Psoas muscle (tissue), 7 donors: ENCODE measurements at regions not wholly inside any gene's neighbourhood (a gene's known extent, or its start where the extent isn't known, plus 50 kb on each side); places are given as distances from the start of the nearest gene placed in this dataset.
"Not testable (repeated sequence)": the region's sequence is repeated elsewhere in the genome, so short reads cannot be mapped to it uniquely, and the experiment has no call there.

Source experiments
- ATAC-seq, 4 donors: fragments of 200-7000 bp; cut with Tn5 transposase; one replicate each; pipeline ENCODE4 v1.9.1; 2020; ENCODE audit warnings: moderate library complexity in 3 of 4, mild to moderate bottlenecking in 2 of 4
- DNase-seq, 2 donors: peaks; one replicate each; pipeline ENCODE4 v3.0.0-alpha.2; 2020
- H3K27ac ChIP-seq: fragments of 200-600 bp; one replicate; pipeline ENCODE4 v1.8.0; 2022
- H3K27me3 ChIP-seq, 3 donors: fragments of 200-600 bp in 1 of 3; one replicate each; pipeline versions ENCODE4 v1.6.1 to v1.8.0; 2013 to 2022; ENCODE audit warnings: low read length in 2 of 3, mild to moderate bottlenecking in 2 of 3, moderate library complexity in 1 of 3; ENCODE audit not compliant: insufficient read depth in 3 of 3
- H3K36me3 ChIP-seq, 2 donors: fragments of 200-600 bp in 1 of 2; one replicate each; pipeline versions ENCODE4 v1.6.1 to v1.8.0; 2013 to 2022; ENCODE audit warnings: low read depth in 1 of 2, mild to moderate bottlenecking in 1 of 2, moderate library complexity in 1 of 2; ENCODE audit not compliant: insufficient read depth in 1 of 2
- H3K4me1 ChIP-seq: fragments of 200-600 bp; one replicate; pipeline ENCODE4 v1.8.0; 2022
- H3K4me3 ChIP-seq: fragments of 200-600 bp; one replicate; pipeline ENCODE4 v1.8.0; 2022; ENCODE audit warnings: mild to moderate bottlenecking
- H3K9me3 ChIP-seq: fragments of 200-600 bp; one replicate; pipeline ENCODE4 v1.8.0; 2022
- CTCF ChIP-seq: fragments of 200-600 bp; IDR thresholded peaks from one replicate; pipeline ENCODE4 v1.8.0; 2022; ENCODE audit warnings: antibody characterized with exemption
- WGBS, 3 donors: extraction: QIAGEN DNeasy Blood & Tissue Kit; methylation state at CpG; one replicate each; pipeline versions ENCODE4 v1.1.6 to v1.1.7; 2013; 5-methylcytosine and 5-hydroxymethylcytosine counted together
- intact Hi-C, 2 donors: fragments of 100-400 bp; cut with DNase I; formaldehyde crosslinking; loops; one replicate each; pipeline versions ENCODE4 v1.11.0 to v1.14.2; 2022
- donor health status: healthy with polysubstance abuse.
- donor health status: DM: no; HTN: no; CAD: no; lungs with moderate emphysema.
- donor health status: Bipolar disorder and iron deficiency.
- donor health status: healthy.
- donor health status: DM: yes; HTN: yes; CAD: no.
- donor health status: DM: no; HTN: no; CAD: no.
- donor health status: DM: yes; HTN: yes; CAD: no.

GRCh38 chr17:71503710-71504465 is 616.9 kb upstream of the SOX9 start:
- ATAC-seq (no peak), DNase-seq (no peak)
- Histone ChIP-seq H3K36me3 (no peaks in the 10 kb centered on the region), H3K9me3 (no peaks in the 10 kb centered on the region), H3K4me1 (no peaks in the 10 kb centered on the region), H3K4me3 (no peak overlapping the region), H3K27me3 (no peaks in the 10 kb centered on the region), H3K27ac (no peak overlapping the region)
- intact Hi-C loops: no loop called here
- WGBS, 3 donors: 49 to 63% (median 59%) methylated on average over 6 of the region's 6 CpGs
- no peak for TF ChIP-seq CTCF

DNA sequence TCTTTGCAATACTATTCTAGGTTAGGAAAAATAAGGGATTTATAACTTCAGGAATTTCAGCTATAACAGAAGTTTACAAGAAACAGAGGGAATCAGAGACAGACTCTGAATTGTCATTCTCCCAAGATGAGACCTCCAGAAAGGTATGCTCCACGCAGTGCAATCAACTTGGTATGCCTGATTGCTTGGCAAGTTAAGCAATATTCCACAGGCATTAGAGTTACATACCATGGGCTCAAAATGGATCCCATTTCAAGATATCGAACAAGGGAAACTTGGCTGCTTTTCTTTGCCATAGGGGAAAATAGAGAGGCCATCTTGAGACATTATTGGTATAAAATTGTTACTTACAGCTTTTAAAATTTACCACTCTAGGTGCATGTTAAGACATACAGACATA is 615.6 kb upstream of the SOX9 start:
- no peaks in the 10 kb centered on the region for H3K4me1 ChIP-seq
- DNase-seq: no peak
- H3K27me3 ChIP-seq: no peaks in the 10 kb centered on the region
- WGBS, 3 donors: 42 to 54% (median 46%) methylated on average over 2 of the region's 2 CpGs
- ATAC-seq: no peak
- H3K9me3 ChIP-seq: no peaks in the 10 kb centered on the region
- intact Hi-C loops: no loop called here
- no peak overlapping the region for H3K4me3 ChIP-seq
- no peaks in the 10 kb centered on the region for H3K36me3 ChIP-seq
- no peak overlapping the region for H3K27ac ChIP-seq
- no peak for TF ChIP-seq CTCF

DNA sequence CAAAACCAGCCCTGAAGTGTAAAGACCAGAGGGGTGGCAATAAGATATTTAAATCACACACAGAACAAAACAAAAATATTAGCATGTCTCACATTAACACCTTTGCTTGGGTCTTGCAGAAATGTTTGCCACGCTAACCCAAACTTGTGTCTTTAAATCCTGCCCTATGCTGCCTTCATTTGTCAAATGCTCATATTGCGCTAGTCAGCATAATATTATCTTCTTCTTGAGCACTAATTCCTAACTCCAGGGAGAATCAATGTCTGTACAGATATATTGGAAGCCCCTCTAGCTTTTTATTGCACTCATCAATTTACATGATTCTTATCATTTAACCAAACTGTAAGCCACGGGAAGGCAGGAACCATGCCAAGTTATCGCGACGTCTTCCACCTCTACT is 614.8 kb upstream of the SOX9 start:
- no peak overlapping the region for H3K27ac ChIP-seq
- no peaks in the 10 kb centered on the region for H3K4me1 ChIP-seq
- no peaks in the 10 kb centered on the region for H3K36me3 ChIP-seq
- H3K4me3 ChIP-seq: no peak overlapping the region
- no peaks in the 10 kb centered on the region for H3K9me3 ChIP-seq
- intact Hi-C loops: no loop called here
- ATAC-seq (no peak), DNase-seq (no peak)
- H3K27me3 ChIP-seq: no peaks in the 10 kb centered on the region
- 80% methylated on average over 6 of the region's 6 CpGs for WGBS, 3 donors
- no peak for TF ChIP-seq CTCF

DNA sequence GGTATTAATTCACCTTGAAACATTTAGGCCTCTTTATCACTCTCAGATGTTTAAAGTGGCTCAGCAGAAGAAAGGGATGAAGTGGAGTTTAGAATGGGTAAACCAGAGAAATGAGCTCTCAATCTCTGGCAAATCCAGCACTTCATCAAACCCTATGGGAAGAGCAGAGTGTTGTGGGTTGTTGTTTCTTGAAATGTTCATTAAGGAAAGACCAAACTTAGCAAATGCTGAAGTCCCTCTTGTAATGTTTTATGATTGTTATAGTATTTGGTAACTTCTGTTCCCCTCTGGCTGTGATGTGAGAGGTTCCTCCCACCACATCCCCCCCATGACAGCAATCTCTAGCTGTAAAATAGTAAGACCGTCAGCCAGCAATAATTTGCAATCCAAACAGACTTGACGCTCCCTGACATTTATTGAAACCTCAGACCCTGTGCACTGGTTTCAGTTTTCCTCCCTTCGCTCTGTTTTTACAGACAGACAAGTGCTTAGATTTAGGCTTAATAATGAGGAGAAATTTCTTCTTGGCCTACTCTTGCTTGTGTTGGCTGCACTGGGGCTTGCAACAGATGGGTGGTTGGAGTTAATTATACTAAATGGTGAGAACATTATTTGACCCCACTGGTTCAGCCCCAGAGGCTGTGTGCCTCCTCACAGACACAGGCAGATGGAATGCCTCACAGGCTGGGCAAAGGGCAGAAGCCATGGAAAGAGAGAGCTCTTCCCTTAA is 609.4 kb upstream of the SOX9 start:
- Histone ChIP-seq H3K27ac (no peak overlapping the region), H3K36me3 (no peaks in the 10 kb centered on the region), H3K9me3 (no peaks in the 10 kb centered on the region), H3K4me3 (no peak overlapping the region), H3K4me1 (no peaks in the 10 kb centered on the region), H3K27me3 (no peaks in the 10 kb centered on the region)
- no peak for TF ChIP-seq CTCF
- ATAC-seq (no peak), DNase-seq (no peak)
- intact Hi-C loops: no loop called here
- WGBS, 3 donors: 59 to 73% (median 68%) methylated on average over 3 of the region's 3 CpGs

DNA sequence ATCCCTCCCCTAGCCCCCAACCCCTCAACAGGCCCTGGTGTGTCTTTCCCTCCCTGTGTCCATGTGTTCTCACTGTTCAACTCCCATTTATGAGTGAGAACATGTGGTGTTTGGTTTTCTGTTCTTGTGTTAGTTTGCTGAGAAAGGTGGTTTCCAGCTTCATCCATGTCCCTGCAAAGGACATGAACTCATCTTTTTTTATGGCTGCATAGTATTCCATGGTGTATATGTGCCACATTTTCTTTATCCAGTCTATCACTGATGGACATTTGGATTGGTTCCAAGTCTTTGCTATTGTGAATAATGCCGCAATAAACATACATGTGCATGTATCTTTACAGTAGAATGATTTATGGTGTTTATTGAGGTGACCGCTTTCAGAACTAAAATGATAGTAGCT is 607.1 kb upstream of the SOX9 start:
- intact Hi-C loops: not testable (repeated sequence)
- 95 to 97% (median 96%) methylated on average over 2 of the region's 2 CpGs for WGBS, 3 donors

More for the DNA sequence above, 607.1 kb upstream of the SOX9 start:
- H3K27me3 ChIP-seq, H3K4me1 ChIP-seq, H3K9me3 ChIP-seq, H3K27ac ChIP-seq, ATAC-seq, H3K4me3 ChIP-seq, H3K36me3 ChIP-seq, DNase-seq: not testable (repeated sequence)
